ENCODE measurements at regions not wholly inside any gene's neighbourhood (a gene's known extent, or its start where the extent isn't known, plus 50 kb on each side); places are given as distances from the start of the nearest gene placed in this dataset.
"Not testable (repeated sequence)": the region's sequence is repeated elsewhere in the genome, so short reads cannot be mapped to it uniquely, and the experiment has no call there.

GRCh38 chr2:144003460-144004075, 516.4 kb downstream of the ZEB2 start:
- DNase-seq = peak; percentile 7

DNA sequence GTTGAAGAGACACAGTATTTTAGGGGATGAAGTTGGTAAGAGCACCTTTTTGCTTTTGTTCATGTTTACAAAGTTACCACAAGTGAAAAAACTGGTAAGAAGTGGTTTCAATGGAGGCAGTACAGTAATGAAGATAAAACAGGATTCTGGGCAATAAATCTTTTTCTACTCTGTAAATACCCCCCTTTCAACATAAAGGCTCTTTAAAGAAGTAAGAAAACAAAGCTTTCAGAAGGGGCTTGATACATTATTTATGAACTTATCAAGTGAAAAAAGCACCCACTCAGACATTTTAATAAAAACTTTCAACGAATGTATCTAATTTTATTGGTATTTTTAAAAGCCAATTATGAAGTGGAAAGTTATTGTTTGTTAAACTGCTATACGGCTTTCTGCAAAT, 522.9 kb downstream of the ZEB2 start:
- DNase-seq = no peak

DNA sequence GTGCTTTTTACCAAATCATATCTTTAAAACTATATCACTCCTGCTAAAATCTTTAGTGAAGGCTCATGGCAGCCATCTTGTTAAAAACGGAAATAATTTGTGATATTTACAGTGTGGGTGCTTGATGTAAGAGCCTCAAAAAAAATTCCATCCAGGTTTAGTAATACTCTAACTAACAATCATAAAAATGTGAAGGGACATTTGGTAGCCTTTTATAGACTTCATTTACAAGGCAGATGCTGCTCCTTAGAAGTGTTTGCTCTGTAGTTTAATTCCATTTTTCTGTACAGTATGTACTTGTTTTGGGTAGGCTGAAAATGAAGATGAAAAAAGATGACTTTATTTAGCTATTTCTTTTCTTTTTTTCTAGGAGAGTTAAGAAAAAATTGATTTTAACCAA, 525.0 kb downstream of the ZEB2 start:
- DNase-seq = no peak

DNA sequence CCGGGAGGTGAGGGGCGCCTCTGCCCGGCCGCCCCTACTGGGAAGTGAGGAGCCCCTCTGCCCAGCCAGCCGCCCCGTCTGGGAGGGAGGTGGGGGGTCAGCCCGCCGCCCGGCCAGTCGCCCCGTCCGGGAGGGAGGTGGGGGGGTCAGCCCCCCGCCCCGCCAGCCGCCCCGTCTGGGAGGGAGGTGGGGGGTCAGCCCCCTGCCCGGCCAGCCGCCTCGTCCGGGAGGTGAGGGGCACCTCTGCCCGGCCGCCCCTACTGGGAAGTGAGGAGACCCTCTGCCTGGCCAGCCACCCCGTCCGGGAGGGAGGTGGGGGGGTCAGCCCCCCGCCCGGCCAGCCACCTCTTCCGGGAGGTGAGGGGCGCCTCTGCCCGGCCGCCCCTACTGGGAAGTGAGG, 528.3 kb downstream of the ZEB2 start:
- DNase-seq = not testable (repeated sequence)

GRCh38 chr2:143988082-143988481, 531.8 kb downstream of the ZEB2 start:
- DNase-seq = no peak

DNA sequence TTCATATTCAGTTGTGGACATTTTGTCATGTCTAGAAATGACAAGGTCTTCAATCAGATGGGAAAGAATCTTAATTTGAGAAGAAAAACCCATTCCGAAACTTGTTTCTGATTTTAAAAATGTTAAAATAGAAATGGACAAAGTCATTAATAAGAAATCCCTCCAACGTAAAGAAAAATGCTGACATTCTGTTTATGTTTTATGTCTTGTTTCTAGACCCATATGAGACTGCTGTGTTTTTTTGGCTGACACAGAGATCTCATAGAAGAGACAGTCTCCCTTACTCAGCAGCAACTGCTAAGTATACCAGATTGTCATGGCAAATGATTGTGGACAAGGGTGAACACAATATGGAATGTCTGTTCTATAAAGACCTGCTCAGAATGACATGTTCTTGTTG, 538.5 kb downstream of the ZEB2 start:
- DNase-seq = no peak

DNA sequence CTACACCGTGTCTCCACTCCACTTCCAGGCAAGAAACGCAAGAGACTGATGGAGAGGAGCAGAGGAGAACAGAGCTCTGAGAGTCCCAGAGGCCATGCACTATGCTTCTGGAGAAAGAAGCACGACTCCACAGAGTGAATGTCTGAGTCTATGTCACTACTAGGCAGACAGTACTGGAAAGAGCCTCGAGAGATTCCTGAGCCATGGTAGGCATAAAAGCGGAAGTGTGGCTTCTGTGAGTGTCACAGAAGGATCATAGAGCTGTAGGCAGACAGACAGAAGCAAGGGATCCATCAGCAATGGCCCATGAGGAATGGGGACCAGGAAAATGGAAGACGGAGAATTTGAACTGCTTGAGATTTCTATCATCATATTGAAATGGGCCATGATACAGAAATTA, 542.6 kb downstream of the ZEB2 start:
- no peak for DNase-seq

DNA sequence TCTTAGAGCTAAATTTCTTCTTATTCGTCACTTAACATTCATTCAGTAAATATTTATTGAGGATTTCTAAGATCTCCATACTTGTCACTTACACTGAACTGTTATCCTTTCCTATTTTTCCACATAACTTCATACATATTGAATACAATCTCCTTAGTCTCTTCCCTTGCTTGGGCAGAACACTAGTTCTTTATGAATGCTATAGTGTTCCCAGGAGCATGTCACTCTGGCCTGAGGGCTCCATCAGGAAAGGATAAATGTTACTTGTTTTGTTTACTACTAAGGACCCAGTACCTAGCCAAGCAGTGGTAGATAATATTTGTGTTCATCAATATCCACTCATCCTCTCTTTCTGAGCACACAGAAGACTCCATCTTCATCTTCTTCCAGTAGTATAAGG, 544.7 kb downstream of the ZEB2 start:
- no peak for DNase-seq

GRCh38 chr2:143974262-143974661, 545.7 kb downstream of the ZEB2 start:
- DNase-seq = peak; percentile 13

DNA sequence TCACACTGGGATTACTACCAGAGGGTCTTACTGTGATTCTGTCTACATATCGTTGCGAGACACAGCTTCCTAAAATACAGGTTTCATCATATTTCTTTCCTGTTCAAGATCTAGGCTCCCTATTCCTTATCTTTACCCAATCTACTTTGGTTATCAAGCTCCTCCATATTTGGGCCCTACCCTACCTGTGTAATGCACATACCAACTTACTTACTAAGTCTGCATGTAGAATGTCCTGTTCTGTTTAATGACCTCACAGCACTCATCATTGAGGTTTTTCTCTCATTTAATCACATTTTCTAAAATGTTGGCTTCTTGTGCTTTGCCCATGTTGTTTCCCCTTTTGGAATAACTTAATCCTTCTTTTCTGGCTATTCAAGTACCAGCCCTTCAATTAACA, 551.1 kb downstream of the ZEB2 start:
- DNase-seq = no peak

GRCh38 chr2:143968360-143968759, 551.6 kb downstream of the ZEB2 start:
- DNase-seq = no peak

DNA sequence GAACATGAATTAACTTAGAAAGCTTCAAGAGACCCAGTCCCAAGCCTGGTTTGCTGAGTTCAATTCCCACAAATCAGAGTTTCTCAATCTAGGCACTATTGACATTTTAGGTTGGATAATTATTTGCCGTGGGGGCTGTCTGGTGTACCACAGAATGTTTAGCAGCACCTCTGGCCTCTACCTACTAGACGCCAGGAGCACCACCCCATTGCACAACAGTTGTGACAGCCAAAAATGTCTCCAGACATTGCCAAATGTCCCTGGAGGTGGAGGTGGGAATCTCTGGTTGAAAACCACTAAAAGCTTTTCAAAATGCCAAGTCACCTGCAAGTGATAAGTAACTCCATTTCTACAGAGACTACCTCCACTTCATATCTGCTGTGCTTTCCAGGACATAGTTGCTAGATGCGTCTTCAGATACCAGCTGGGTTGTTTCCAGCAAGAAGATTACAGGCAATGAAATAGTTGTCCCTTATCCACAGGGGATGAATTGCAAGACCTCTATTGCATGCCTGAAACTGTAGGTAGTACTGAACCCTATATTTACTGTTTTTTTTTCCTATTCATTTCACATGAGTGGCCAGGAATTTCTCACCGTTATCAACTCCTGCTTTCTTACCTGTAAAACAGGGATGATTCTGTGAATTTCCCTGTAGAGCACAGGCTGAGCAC, 554.3 kb downstream of the ZEB2 start:
- DNase-seq = no peak

DNA sequence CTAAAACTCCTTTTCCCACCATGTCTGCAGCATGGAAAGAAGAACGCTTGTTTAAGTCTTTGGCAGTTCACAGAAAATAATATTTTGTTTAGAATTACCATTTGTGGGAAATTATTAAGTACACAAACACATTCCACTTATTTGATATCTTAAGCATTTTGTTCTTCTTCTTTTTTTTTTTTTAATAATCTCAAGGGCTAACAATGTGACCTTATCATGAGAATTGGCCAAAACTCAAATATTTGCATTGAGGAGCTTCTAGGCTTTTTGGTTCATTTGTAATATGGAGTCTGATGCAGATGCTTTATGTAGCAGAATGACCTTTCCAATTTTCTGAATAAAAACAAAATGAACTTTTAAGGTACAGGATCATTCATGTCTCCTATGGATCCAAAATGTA, 555.0 kb downstream of the ZEB2 start:
- no peak for DNase-seq

DNA sequence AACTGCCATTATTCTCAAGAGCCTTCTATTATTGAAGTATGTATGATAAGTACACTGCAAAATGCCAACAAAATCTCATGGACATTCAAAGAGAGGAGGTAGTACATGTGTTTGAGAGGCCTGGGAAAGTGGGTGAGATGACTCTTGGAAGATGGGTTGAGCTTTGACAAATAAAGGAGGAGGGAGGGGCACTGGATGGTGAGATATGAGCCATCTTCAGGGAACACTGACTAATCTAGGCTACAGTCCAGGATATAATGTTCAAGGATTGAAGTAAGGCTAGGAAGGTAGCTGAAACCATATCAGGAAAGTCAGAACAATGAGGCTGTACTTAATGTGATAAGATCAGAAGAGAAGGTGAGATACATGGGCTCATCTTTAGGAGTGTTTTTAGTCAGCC, 559.7 kb downstream of the ZEB2 start:
- DNase-seq = no peak

- no peak for DNase-seq
These were observed 562.6 kb downstream of the ZEB2 start for GRCh38 chr2:143957321-143957720.

- DNase-seq = no peak
These were observed 564.4 kb downstream of the ZEB2 start for GRCh38 chr2:143955401-143956065.

DNA sequence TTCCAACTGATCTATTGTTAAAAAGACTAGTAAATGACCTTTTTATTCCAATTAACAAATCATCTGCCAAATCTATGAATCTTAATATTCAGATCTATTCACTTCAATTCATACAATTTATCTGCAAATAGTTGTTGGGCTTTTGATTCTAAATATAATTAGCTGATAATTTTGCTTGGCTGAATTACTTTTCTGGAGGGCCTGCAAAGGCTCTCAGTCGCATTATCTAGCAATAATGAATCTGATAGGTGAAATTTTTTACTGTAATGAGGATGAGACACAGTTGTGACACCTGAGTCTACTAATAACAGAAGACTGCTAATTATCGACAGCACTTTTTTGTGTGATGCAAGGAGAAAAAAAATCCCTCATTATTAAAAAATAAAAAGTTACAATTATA, 565.1 kb downstream of the ZEB2 start:
- no peak for DNase-seq

DNA sequence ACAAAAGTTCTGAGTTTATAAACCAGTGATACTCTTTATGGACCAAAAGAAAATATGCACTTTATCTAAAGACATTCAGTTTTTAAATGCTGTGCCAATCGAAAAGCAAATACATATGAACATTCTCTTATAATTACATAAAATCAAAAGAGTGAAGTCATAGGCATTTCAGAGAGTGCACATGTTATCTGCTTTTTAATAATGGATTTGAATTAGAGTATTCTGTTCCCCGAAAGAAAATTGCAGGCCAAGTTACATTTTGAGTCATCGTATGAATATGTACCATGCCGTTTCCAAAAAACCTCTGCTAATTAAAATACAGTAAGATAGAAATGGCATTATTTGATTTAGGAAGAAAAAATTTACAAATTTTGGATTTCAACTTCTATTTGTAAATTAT, 565.7 kb downstream of the ZEB2 start:
- no peak for DNase-seq

- no peak for DNase-seq
These were observed 566.4 kb downstream of the ZEB2 start for GRCh38 chr2:143953451-143954030.

DNA sequence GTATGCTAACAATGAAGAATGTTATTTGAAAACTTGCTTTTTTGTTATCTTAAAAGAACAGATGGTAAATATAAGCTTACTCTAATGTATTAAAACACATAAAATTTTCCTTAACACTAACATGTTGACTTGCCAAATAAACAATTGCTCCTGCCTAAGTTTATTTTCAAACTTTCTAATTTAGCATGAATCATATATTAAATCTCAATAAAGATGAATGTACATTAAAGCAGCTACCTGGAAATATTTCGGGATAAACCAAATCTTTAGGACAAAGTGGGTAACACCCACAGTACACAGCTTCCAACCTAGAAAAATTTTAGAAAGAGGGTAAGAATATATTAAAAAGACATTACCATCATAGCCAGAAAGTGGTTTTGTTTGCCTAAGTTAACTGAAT, 567.4 kb downstream of the ZEB2 start:
- DNase-seq = no peak

GRCh38 chr2:143950704-143951103, 569.2 kb downstream of the ZEB2 start:
- DNase-seq = no peak

- DNase-seq = no peak
These were observed 570.6 kb downstream of the ZEB2 start for GRCh38 chr2:143949121-143949848.

GRCh38 chr2:143948710-143949109, 571.2 kb downstream of the ZEB2 start:
- no peak for DNase-seq
